NCI-H748 treated with DMSO at 0.1 percent for 48 hours (cell line): ENCODE measurements at regions not wholly inside any gene's neighbourhood (a gene's known extent, or its start where the extent isn't known, plus 50 kb on each side); places are given as distances from the start of the nearest gene placed in this dataset.

Source experiments
- DNase-seq: peaks from one replicate; lab custom pipeline; 2025; lab: John Stamatoyannopoulos, UW

DNA sequence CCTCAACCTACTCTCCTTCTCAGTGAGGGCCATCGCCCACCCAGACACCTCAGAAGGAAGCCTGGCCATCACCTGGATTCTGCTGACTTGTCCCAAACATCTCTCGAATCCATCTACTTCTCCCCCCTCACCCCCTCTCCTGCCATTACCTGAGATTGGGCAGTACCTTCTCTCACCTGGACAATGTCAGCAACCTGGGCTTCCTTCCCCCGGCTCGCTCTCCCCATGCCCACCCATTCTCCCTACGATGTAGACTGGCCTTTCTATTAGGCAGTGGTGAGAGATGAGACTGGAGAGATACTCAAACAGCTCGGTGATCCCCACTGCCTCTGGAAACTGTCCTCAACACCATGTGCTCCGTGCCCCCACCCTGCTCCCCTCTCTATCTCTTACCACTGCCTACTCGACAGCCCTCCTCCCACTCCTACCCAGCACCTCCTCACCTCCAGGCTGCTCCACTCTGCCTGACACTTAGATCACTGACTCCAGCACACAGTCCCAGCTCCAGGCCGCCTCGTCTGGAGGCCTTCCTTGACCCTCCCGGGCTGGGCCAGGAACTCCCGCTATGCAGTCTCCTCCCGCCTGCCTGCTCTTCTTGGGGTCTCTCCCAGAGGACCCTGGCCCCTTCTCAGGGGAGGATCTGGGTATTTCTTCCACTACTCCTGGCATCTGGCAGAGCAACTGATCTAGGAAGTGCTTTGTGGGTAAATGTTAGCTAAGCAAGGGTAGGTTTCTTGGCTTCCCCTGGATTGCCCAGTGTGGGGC is 235.8 kb upstream of the NLRP1 start:
- DNase-seq = no peak

DNA sequence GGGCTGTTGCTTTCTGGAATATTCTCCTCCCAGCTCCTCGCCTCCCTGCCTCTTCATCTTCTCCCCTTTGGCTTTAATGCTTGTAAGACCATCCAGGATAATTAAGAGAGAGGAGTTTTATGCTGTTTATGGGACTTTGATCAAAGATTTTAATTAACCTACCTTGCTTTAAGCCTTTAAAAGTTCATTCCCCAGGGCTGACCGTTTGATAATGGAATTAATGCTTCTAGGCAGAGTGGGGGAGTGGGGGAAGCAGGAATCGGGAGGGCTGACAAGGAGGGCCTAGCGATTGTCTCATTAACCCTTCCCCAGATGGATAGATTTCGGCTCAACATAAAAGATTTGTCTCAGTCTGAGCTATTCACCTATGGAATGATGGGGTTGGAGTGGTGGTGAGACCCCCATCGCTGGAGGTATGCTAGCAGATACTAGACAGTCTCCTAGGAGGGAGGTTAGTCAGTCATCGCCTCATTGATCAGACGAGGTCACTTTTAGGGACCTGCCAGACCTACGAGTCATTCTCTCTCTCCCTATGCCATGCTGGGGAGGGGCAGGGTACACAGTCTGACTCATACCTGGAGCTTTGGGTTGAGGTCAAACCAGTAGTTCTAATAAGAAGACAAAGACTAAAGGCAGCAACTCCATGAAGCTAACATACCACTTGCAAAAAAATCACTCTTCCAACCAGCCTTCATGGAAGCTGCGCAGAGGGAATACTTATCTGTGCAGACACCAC is 236.6 kb upstream of the NLRP1 start:
- no peak for DNase-seq

DNA sequence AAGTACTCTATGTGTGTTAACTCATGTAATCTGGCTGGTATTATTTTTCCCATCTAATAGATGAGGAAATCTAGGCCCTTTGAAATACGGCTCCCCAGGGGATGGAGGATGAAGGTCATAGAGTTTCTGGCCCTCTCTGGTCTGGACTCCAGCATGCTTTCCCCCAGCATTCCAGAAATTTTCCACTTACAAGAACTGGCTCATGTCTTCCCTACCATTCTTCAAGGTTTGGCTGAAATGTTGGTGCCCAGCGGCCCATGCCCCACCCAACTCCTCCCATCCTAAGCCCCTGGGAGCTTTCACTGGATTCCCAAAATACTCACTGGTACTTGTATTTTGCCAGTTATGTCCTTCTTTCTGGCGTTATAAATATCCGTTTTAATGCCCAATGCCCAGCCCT is 237.5 kb upstream of the NLRP1 start:
- DNase-seq = no peak

DNA sequence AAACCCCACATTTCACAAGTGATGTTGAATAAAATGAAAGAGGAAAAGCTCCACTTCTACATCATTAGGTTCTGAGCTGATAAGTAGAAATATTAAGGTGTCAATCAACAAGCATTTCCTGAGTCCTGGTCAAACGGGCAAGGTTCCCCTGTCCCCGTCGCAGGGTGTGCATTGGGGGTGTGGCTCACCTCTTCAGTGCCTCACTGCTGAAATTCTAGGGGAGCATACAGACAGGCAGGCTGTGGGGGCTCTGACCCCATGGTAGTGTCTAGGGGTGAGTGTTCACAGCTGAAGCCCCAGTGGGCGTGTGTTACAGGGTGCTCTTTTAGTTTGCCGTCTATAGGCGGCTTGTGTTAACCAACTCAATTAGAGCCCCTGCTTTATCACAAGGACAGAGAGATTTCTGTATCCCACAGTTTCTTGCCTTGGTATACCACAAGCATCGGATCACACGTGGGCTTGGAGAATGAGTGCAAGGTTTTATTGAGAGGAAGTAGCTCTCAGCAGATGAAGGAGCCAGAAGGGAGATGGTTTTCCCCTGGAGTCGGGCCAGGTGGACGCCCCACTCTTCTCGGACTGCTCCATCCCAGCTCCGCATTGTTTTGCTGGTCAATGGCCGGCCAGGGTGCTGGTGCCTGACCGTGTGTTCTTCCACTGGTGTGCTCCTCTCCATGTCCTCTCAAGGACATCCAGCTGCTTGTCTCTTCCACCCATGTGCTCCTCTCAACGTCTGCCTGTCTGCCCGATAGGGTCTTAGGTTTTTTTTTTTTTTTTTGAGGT is 238.2 kb upstream of the NLRP1 start:
- DNase-seq = no peak

DNA sequence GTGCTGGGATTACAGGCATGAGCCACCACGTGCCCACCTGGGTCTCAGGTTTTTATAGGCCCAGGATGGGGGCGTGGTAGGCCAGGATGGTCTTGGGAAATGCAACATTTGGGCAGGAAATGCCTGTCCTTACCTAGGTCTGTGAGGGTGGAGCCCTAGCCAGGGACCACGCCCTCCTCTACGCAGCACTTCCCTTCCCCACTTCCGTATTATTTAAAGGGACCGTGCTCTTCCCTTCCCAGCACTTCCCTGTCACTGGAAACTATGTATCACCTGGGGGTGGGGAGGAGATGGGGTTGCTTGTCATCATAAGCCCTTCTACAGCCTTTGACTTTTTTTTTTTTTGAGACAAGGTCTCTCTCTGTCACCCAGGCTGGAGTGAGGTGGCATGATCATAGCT is 238.9 kb upstream of the NLRP1 start:
- no peak for DNase-seq

DNA sequence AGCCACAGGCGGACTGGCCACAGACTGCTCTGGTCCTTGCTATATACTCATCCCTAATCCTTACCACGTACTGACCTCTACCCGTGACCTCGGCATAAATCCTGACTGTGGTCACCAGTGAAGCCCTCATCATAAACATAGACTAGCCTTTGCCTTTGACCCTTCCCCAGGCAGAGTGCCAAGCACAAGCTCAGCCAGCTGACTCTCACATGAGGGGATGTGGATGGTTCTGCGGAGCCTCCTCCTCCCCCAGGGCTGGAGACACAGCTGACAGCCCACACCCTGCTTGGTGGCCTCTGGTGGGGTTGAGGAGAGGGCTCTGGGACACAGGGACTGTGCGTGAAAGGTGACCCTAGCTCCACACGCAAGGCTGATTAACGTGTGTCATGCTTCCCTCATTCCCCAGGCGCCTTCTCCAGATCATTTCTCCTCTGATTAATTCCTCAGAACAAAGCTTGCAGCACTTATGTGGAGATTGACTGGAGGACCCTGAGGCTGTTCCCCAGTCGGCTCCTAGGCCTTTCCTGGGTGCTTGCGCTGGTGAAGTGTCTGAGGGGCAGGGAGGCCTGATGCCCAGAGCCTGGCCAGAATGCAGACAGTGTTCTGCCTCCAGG is 241.5 kb upstream of the NLRP1 start:
- no peak for DNase-seq

DNA sequence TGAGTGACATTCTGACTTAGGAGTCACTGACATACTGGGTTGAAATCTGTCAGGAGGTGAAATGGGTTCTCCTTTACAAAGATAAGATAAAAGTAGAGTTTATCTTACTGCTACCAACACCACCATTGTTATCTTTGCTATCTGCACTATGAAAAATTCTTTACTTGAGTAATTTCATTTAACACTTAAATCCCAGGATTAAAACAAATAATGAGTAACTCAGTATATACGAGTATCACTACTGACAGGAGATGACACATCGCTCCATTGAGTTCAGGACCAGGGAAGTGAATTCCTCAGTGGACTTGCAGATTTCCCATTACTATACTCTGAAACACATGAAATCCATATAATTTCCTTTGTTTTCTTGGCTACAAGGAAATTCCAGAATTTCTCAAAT is 242.1 kb upstream of the NLRP1 start:
- DNase-seq = no peak

DNA sequence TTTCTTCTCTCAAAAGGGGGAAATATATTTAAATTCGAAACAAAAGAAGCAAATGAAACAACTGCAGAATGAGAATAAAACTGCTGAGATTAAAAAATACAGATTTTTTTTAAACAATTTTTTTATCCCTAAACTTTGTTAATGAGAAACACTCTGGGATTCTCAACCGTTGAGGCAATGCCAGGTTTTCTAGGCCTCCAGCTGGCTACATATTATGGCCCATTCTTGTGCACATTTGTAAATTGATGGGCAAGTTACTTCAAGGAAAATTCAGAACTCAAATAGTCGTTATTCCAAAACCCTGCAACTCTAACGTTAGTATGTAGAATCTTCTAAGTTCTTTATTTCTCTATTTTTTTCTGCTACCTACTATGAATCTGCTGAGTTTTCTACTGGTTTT is 239.3 kb upstream of the WSCD1 start:
- no peak for DNase-seq

DNA sequence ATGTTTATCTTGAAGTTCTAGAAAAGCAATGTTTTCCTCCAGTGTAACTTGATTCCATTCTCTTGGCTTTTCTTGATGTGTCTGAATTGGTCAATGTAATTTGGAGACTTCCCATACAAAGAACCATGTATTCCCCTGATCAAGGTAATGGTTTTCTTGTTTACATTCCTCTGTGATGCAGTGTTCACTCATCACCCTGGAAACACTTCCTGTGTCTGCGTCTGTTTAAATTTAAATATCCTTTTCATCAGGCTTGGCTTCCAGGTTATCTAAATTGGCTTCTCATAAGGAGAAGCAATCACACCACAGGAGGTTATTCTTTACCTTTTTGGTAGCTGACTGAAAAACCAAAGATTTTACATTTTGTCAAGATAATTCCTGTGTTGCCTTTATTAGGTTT is 237.3 kb upstream of the WSCD1 start:
- DNase-seq = peak; percentile 99

DNA sequence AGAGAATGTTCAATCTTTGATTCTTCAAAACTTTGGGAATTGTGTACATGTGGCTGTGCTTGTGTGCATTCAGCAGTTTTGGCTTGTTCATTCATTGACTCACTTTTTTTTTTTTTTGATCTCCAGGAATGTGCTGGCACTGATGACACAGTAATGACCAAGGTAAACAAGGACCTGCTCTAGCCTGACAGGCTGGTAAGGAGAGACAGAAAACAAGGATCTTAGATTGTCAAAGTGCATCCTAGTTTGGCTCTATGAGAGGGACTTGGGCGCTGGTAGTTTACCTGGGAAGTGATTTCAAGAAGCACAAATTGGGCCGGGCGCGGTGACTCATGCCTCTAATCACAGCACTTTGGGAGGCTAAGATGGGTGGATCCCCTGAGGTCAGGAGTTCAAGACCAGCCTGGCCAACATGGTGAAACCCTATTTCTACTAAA is 233.1 kb upstream of the WSCD1 start:
- DNase-seq = no peak

DNA sequence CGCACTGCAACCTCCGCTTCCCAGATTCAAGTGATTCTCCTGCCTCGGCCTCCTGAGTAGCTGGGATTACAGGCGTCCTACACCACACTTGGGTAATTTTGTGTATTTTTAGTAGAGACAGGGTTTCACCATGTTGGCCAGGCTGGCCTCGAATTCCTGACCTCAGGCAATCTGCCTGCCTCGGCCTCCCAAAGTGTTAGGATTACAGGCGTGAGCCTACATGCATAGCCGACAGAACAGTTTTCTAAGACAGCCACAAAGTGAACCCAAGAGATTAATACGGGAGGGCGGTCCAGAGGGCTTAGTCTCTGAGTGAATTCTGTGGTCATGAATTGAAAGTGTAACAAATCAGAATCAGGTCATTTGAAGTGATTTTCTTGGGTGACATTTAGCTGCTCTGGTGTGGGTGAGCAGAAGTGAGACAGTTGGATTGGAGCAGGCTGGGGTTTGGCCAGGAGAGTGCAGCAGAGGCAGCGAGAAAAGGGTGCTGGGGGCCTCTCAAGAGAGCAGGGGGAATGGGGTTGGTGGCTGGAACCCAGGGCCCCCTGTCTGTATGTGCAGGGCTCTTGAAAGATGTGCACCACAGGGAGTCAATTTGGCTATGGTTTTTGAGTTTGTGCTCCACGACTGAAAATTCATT is 231.4 kb upstream of the WSCD1 start:
- DNase-seq = no peak

DNA sequence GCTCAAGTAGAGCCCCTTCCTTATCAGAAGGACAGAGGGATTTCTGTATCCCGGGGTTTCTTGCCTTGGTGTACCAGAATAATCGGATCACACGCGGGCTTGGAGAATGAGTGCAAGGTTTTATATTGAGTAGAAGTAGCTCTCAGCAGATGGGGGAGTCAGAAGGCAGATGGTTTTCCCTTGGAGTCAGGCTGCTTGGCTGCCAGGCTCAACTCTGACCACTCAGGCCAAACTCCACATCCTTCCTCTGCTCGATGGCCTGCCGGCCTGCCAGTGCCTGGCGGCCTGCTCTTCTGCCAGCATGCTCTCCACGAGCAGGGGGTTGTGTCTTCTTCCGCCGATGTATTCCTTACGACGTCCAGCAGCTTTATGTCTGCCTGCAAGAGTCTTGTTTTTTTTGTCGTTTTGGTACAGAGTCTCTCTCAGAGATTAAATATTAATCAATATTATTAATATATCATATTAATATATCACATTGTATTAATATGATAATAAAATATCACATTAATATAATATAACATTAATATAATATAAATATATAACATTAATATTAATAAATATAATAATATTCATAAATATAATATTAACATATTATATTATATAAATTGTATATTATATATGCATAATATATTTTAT is 229.2 kb upstream of the WSCD1 start:
- no peak for DNase-seq

DNA sequence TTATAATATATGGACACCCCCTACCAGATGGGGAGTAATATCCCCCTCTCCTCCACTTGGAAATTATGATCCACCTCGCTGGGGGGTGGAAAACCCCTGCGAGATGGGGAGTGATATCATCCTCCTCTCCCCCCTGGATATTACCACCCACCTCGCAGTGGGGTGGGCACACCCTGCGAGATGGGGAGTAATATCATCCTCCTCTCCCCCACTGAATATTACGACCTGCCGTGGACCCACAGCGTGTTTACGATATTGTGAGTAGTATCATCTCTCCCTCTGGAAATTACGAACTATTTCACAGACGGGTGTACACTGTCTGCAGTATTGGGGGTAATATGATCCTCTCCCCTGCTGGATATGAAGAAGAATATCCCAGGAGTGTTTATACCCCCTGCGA is 228.3 kb upstream of the WSCD1 start:
- no peak for DNase-seq

DNA sequence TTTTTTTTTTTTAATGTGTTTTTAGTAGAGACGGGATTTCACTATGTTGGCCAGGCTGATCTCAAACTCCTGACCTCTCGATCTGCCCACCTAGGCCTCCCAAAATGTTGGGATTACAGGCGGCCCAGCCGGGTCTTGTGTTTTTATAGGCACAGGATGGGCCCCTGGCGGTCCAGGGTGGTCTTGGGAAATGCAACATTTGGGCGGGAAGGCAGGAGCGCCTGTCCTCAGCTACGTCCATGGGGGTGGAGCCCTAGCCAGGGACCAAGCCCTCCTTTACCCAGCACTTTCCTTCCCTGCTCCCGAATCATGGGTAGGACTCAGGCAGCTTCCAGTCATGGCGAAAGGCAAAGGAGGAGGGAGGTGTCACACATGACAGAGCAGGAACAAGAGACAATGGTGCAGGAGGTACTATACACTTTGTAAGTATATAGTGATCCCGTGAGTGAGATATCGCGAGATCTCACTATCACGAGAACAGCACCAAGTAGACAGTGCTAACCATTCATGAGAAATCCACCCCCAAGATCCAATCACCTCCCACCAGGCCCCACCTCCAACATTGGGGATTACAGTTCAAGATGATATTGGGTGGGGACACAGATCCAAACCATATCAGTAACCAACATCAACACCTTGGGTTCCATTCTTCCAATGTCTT is 226.7 kb upstream of the WSCD1 start:
- DNase-seq = no peak

DNA sequence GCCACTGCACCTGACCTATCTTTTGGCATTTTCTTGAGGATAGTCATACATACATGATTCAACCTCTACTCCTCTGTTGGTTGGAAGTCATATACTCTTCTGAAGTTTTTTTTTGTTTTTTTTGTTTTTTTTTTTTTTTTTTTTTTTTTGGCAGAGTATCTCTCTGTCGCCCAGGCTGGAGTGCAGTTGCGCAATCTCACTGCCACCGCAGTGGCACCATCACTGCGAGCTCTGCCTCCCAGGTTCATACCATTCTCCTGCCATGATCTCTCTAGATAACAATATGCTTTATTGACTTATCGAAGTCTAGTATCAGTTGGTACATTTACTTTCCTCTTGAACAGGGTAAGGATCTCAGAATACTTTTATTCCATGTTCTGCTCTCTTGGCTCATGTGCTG is 224.2 kb upstream of the WSCD1 start:
- DNase-seq = no peak

DNA sequence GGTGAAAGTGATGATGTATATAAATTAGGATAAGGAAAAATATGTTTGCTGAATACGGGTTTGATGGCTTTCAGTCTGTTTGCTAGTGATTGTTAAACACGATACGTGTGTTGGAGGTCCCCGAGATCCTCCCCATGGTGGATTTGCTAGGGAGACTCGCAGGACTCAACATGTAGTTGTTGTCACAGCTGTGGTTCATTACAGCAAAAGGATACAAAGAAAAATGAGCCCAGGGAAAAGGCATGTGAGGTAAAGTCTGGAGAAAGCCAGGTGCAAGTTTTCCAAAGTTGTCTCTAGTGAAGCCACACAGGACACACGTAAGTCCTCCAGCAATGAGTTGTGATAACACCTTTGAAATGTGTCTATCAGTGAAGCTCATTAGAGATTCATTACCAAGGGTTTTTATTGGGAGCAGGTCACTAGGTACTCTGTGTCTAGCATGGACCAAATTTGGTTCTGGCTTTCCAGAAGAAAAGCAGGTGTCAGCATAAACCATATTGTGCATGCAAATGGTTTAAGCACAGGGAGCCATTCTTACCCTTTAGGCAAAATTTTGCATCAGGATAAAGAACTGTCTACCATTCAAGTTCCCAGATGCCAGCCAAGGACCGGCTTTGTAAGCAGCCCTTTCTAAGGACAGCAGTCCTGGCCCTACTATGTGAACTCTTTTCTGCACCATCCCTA is 215.2 kb upstream of the WSCD1 start:
- no peak for DNase-seq

DNA sequence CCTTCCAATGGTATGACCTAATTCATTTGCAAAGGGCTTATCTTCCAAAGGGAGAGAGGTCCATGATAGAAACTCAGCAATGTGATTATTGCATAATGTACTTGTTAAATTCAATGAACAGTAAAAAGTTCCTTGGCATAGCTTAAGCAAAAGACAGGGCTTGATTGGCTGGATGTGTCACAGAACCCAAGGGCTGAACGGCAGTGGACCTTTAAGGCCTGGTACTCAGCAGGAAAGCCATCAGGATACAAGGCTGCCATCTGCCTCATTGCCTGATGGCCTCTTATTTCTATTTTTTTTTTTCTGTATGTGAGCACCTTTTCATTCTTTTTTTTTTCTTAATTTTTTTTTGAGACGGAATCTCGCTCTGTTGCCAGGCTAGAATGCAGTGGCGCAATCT is 208.9 kb upstream of the WSCD1 start:
- no peak for DNase-seq

DNA sequence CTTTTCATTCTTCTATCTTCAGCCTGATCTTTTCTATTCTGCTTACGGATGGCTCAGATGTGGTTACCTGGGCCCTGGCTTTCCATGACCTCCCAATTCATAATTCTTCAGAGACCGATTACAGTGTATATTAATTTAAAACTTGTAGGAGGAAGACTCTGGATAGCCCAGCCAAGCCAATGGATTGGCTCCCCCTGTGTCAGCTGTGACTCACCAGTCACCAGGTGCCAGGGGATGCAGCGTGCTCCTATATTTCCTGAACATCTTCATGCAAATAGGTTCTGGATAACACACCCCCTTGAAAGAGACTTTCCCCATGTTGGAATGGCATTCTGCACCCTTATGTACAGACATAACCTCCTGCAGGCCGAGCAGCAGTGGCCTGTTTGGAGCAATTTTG is 208.3 kb upstream of the WSCD1 start:
- no peak for DNase-seq

DNA sequence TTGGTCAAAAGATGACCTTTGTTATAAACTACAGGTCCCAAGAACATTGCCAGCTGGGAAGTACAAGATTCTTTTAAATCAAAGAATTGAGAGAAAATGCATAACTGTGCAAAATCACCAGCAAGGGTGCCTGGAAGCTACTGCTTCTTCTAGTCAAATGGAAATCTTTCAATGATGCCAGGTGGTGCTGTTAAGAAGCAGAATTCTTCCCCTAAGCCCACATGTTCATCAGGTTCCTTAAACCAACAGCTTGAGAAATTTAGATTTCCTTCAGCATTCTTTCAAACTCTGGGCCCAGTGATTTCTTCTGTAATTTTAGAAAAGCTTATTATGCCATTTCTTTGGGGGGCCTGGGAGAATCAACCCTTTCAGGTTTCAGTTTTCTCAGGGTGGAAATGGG is 207.8 kb upstream of the WSCD1 start:
- DNase-seq = no peak
